ENCODE measurements at regions not wholly inside any gene's neighbourhood (a gene's known extent, or its start where the extent isn't known, plus 50 kb on each side); places are given as distances from the start of the nearest gene placed in this dataset.
"Not testable (repeated sequence)": the region's sequence is repeated elsewhere in the genome, so short reads cannot be mapped to it uniquely, and the experiment has no call there.

GRCh38 chrX:134045372-134045771 lies 60.0 kb upstream of the GPC3 start:
- DNase-seq (ENCODE audit: low spot score); H3K4me2 ChIP-seq (ENCODE audit: insufficient read depth, low read length, poor library complexity, severe bottlenecking); H4K91ac ChIP-seq (ENCODE audit: low read depth, low read length, poor library complexity); H3K9ac ChIP-seq (ENCODE audit: low read depth, low read length, poor library complexity); H2BK120ac ChIP-seq (ENCODE audit: low read depth, low read length); H4K8ac ChIP-seq (ENCODE audit: low read depth, low read length); H2BK12ac ChIP-seq (ENCODE audit: low read length); H3K4me1 ChIP-seq (ENCODE audit: control insufficient read depth in 2 of 2, insufficient read depth in 1 of 2, low read depth in 1 of 2, low read length in 2 of 2); H3K4ac ChIP-seq (ENCODE audit: low read length); H3K14ac ChIP-seq (ENCODE audit: low read length); H3K18ac ChIP-seq (ENCODE audit: low read length); H3K27me3 ChIP-seq (ENCODE audit: control insufficient read depth in 3 of 3, insufficient read depth in 3 of 3, low read depth in 1 of 3, low read length in 3 of 3); H2AFZ ChIP-seq (ENCODE audit: low read length); H3K23ac ChIP-seq (ENCODE audit: low read depth, low read length, poor library complexity); H2BK15ac ChIP-seq (ENCODE audit: low read length); H2BK5ac ChIP-seq (ENCODE audit: low read length); H3K27ac ChIP-seq (replicated peaks; ENCODE audit: low read length); H2AK5ac ChIP-seq (ENCODE audit: low read depth, low read length); H3K9me3 ChIP-seq (replicated peaks in 1 of 2; ENCODE audit: control insufficient read depth in 2 of 2, insufficient read depth in 1 of 2, low read depth in 1 of 2, low read length in 2 of 2); H3K36me3 ChIP-seq (replicated peaks in 1 of 2; ENCODE audit: control insufficient read depth in 2 of 2, insufficient read depth in 2 of 2, low read length in 2 of 2); H3K79me1 ChIP-seq (ENCODE audit: low read depth, low read length); H3K4me3 ChIP-seq (ENCODE audit: low read length in 2 of 2): not testable (repeated sequence)
- no CpG with 5 or more reads among the region's 3 CpGs for WGBS, 2 donors (ENCODE audit: extremely low coverage in 2 of 2, insufficient read length in 2 of 2, insufficient replicate concordance in 1 of 2)

- not testable (repeated sequence) for H2AK5ac ChIP-seq (ENCODE audit: low read depth, low read length); H4K8ac ChIP-seq (ENCODE audit: low read depth, low read length); H3K4ac ChIP-seq (ENCODE audit: low read length); H2BK15ac ChIP-seq (ENCODE audit: low read length); H2BK5ac ChIP-seq (ENCODE audit: low read length); H3K79me1 ChIP-seq (ENCODE audit: low read depth, low read length); H3K4me3 ChIP-seq (ENCODE audit: low read length in 2 of 2); H4K91ac ChIP-seq (ENCODE audit: low read depth, low read length, poor library complexity); H2BK120ac ChIP-seq (ENCODE audit: low read depth, low read length); H3K9me3 ChIP-seq (replicated peaks in 1 of 2; ENCODE audit: control insufficient read depth in 2 of 2, insufficient read depth in 1 of 2, low read depth in 1 of 2, low read length in 2 of 2); H3K14ac ChIP-seq (ENCODE audit: low read length); H2AFZ ChIP-seq (ENCODE audit: low read length); H3K23ac ChIP-seq (ENCODE audit: low read depth, low read length, poor library complexity); H3K27me3 ChIP-seq (ENCODE audit: control insufficient read depth in 3 of 3, insufficient read depth in 3 of 3, low read depth in 1 of 3, low read length in 3 of 3); H2BK12ac ChIP-seq (ENCODE audit: low read length); H3K9ac ChIP-seq (ENCODE audit: low read depth, low read length, poor library complexity); DNase-seq (ENCODE audit: low spot score); H3K27ac ChIP-seq (replicated peaks; ENCODE audit: low read length); H3K4me1 ChIP-seq (ENCODE audit: control insufficient read depth in 2 of 2, insufficient read depth in 1 of 2, low read depth in 1 of 2, low read length in 2 of 2); H3K36me3 ChIP-seq (replicated peaks in 1 of 2; ENCODE audit: control insufficient read depth in 2 of 2, insufficient read depth in 2 of 2, low read length in 2 of 2); H3K18ac ChIP-seq (ENCODE audit: low read length); H3K4me2 ChIP-seq (ENCODE audit: insufficient read depth, low read length, poor library complexity, severe bottlenecking)
- no CpG with 5 or more reads among the region's 3 CpGs for WGBS, 2 donors (ENCODE audit: extremely low coverage in 2 of 2, insufficient read length in 2 of 2, insufficient replicate concordance in 1 of 2)
Observed at GRCh38 chrX:134067107-134067506, 81.7 kb upstream of the GPC3 start.

GRCh38 chrX:134071899-134072298 lies 86.5 kb upstream of the GPC3 start:
- not testable (repeated sequence) for H2BK120ac ChIP-seq (ENCODE audit: low read depth, low read length); H2AFZ ChIP-seq (ENCODE audit: low read length); H3K27ac ChIP-seq (replicated peaks; ENCODE audit: low read length); H3K4ac ChIP-seq (ENCODE audit: low read length); H3K9ac ChIP-seq (ENCODE audit: low read depth, low read length, poor library complexity); H2BK12ac ChIP-seq (ENCODE audit: low read length); H2BK15ac ChIP-seq (ENCODE audit: low read length); H3K36me3 ChIP-seq (replicated peaks in 1 of 2; ENCODE audit: control insufficient read depth in 2 of 2, insufficient read depth in 2 of 2, low read length in 2 of 2); H3K79me1 ChIP-seq (ENCODE audit: low read depth, low read length); DNase-seq (ENCODE audit: low spot score); H3K9me3 ChIP-seq (replicated peaks in 1 of 2; ENCODE audit: control insufficient read depth in 2 of 2, insufficient read depth in 1 of 2, low read depth in 1 of 2, low read length in 2 of 2); H2BK5ac ChIP-seq (ENCODE audit: low read length); H3K23ac ChIP-seq (ENCODE audit: low read depth, low read length, poor library complexity); H3K18ac ChIP-seq (ENCODE audit: low read length); H3K14ac ChIP-seq (ENCODE audit: low read length); H4K8ac ChIP-seq (ENCODE audit: low read depth, low read length); H3K4me3 ChIP-seq (ENCODE audit: low read length in 2 of 2); H3K4me1 ChIP-seq (ENCODE audit: control insufficient read depth in 2 of 2, insufficient read depth in 1 of 2, low read depth in 1 of 2, low read length in 2 of 2); H3K4me2 ChIP-seq (ENCODE audit: insufficient read depth, low read length, poor library complexity, severe bottlenecking); H2AK5ac ChIP-seq (ENCODE audit: low read depth, low read length); H4K91ac ChIP-seq (ENCODE audit: low read depth, low read length, poor library complexity)
- no CpG with 5 or more reads among the region's 6 CpGs for WGBS, 2 donors (ENCODE audit: extremely low coverage in 2 of 2, insufficient read length in 2 of 2, insufficient replicate concordance in 1 of 2)
- peaks cover 0 to 12% (median 0%) of the 10 kb centered on the region in 3 experiments for H3K27me3 ChIP-seq (ENCODE audit: control insufficient read depth in 3 of 3, insufficient read depth in 3 of 3, low read depth in 1 of 3, low read length in 3 of 3)

GRCh38 chrX:134073341-134073740 lies 87.9 kb upstream of the GPC3 start:
- no peak overlapping the region for H2AFZ ChIP-seq (ENCODE audit: low read length)
- H3K4me3 ChIP-seq (ENCODE audit: low read length in 2 of 2) = no peak overlapping the region
- no peak overlapping the region for H3K14ac ChIP-seq (ENCODE audit: low read length)
- H3K18ac ChIP-seq (ENCODE audit: low read length) = no peak overlapping the region
- H3K23ac ChIP-seq (ENCODE audit: low read depth, low read length, poor library complexity) = no peak overlapping the region
- no CpG with 5 or more reads among the region's 2 CpGs for WGBS, 2 donors (ENCODE audit: extremely low coverage in 2 of 2, insufficient read length in 2 of 2, insufficient replicate concordance in 1 of 2)
- H3K4ac ChIP-seq (ENCODE audit: low read length) = no peak overlapping the region
- no peak overlapping the region for H2BK12ac ChIP-seq (ENCODE audit: low read length)
- no peak overlapping the region for H2BK5ac ChIP-seq (ENCODE audit: low read length)
- peaks cover 4 to 6% of the 10 kb centered on the region in 2 donors for H3K9me3 ChIP-seq (replicated peaks in 1 of 2; ENCODE audit: control insufficient read depth in 2 of 2, insufficient read depth in 1 of 2, low read depth in 1 of 2, low read length in 2 of 2)
- no peaks in the 10 kb centered on the region for H3K4me1 ChIP-seq (ENCODE audit: control insufficient read depth in 2 of 2, insufficient read depth in 1 of 2, low read depth in 1 of 2, low read length in 2 of 2)
- no peaks in the 10 kb centered on the region for H3K36me3 ChIP-seq (replicated peaks in 1 of 2; ENCODE audit: control insufficient read depth in 2 of 2, insufficient read depth in 2 of 2, low read length in 2 of 2)
- H2AK5ac ChIP-seq (ENCODE audit: low read depth, low read length) = no peak overlapping the region
- no peak overlapping the region for H3K4me2 ChIP-seq (ENCODE audit: insufficient read depth, low read length, poor library complexity, severe bottlenecking)
- H3K27ac ChIP-seq (replicated peaks; ENCODE audit: low read length) = no peak overlapping the region
- no peak overlapping the region for H4K8ac ChIP-seq (ENCODE audit: low read depth, low read length)
- no peak overlapping the region for H2BK120ac ChIP-seq (ENCODE audit: low read depth, low read length)
- no peak overlapping the region for H3K9ac ChIP-seq (ENCODE audit: low read depth, low read length, poor library complexity)
- no peaks in the 10 kb centered on the region for H3K79me1 ChIP-seq (ENCODE audit: low read depth, low read length)
- peaks cover 0 to 12% (median 0%) of the 10 kb centered on the region in 3 experiments for H3K27me3 ChIP-seq (ENCODE audit: control insufficient read depth in 3 of 3, insufficient read depth in 3 of 3, low read depth in 1 of 3, low read length in 3 of 3)
- no peak for DNase-seq (ENCODE audit: low spot score)
- no peak overlapping the region for H4K91ac ChIP-seq (ENCODE audit: low read depth, low read length, poor library complexity)
- H2BK15ac ChIP-seq (ENCODE audit: low read length) = no peak overlapping the region

Measured in neuronal stem cell (in vitro differentiated cells).